HCT116 (cell line): ENCODE measurements at regions not wholly inside any gene's neighbourhood (a gene's known extent, or its start where the extent isn't known, plus 50 kb on each side); places are given as distances from the start of the nearest gene placed in this dataset.

Experiments
- ATAC-seq: fragments of 200-7000 bp; cut with Tn5 transposase; 2 replicates; pipeline ENCODE4 v1.9.1; 2020; ENCODE audit warnings: mild to moderate bottlenecking, moderate library complexity
- BruUV-seq: library from RNA; stranded (reverse); fragments of 400-500 nt; replicated peaks from 2 replicates; lab custom pipeline; 2021; lab: Mats Ljungman, UMichigan
- CTCF ChIA-PET: fragments of 300-600 bp; sonication (Branson Sonifier 250); formaldehyde crosslinking; loops from one replicate; lab custom pipeline; 2021; ENCODE audit warnings: antibody characterized with exemption; lab: Charles Lee
- POLR2A ChIA-PET: fragments of 300-600, 350-600 bp; sonication (Branson Sonifier 250); formaldehyde crosslinking; loops from one replicate; lab custom pipeline; 2021; ENCODE audit warnings: antibody characterized with exemption; lab: Charles Lee
- RAD21 ChIA-PET, 2 experiments: fragments of 300-600 bp; sonication (Branson Sonifier 250); formaldehyde crosslinking; loops; one replicate each; lab custom pipeline; 2023; ENCODE audit warnings: low total read pairs in 2 of 2; ENCODE audit not compliant: uncharacterized antibody in 2 of 2, unreplicated experiment in 2 of 2, low non-redundant PET in 1 of 2; lab: Charles Lee
- DNase-seq: peaks from one replicate; pipeline ENCODE4 v3.0.0-alpha.2; 2010; ENCODE audit warnings: low read depth, low spot score
- H2AFZ ChIP-seq: fragments of 200-600 bp; shearing (Covaris generic), sonication (generic); 2 replicates; pipeline ENCODE4 v1.6.1; 2017; ENCODE audit warnings: low read depth, mixed run types, mixed read lengths, antibody characterized with exemption, low read length; ENCODE audit not compliant: poor library complexity, severe bottlenecking
- H3K27ac ChIP-seq: 2 replicates; pipeline ENCODE4 v1.5.1; 2012; ENCODE audit warnings: low read depth, low read length
- H3K27me3 ChIP-seq: fragments of 200-600 bp; sonication (generic); 2 replicates; pipeline ENCODE4 v1.6.1; 2016; ENCODE audit warnings: mixed run types, low read length, mixed read lengths; ENCODE audit not compliant: insufficient read depth
- H3K36me3 ChIP-seq, 2 experiments: fragments of 200-500 bp in 1 of 2; fragments of 200-600 bp in 1 of 2; sonication (Bioruptor generic) in 1 of 2; sonication (generic) in 1 of 2; 2 replicates each; pipeline versions ENCODE4 v1.5.1 to v1.6.1; 2014 to 2016; ENCODE audit warnings: low read length in 2 of 2, inconsistent platforms in 1 of 2, mixed read lengths in 1 of 2, mixed run types in 1 of 2; ENCODE audit not compliant: insufficient read depth in 2 of 2, control insufficient read depth in 1 of 2
- H3K4me1 ChIP-seq, 2 experiments: fragments of 200-600 bp in 1 of 2; sonication (generic) in 1 of 2; 2 replicates each; pipeline versions ENCODE4 v1.5.1 to v1.6.1; 2012 to 2017; ENCODE audit warnings: low read length in 2 of 2, inconsistent platforms in 1 of 2, mild to moderate bottlenecking in 1 of 2, mixed read lengths in 1 of 2, mixed run types in 1 of 2, moderate library complexity in 1 of 2; ENCODE audit not compliant: insufficient read depth in 2 of 2, control insufficient read depth in 1 of 2
- H3K4me2 ChIP-seq: fragments of 200-600 bp; sonication (generic); 2 replicates; pipeline ENCODE4 v1.6.1; 2017; ENCODE audit warnings: mixed run types, low read length, mixed read lengths
- H3K4me3 ChIP-seq, 2 experiments: fragments of 200-600 bp in 1 of 2; sonication (generic) in 1 of 2; replicated peaks in 1 of 2; 2 replicates each; pipeline ENCODE4 v1.5.1; 2011 to 2016; ENCODE audit warnings: low read length in 2 of 2, control low read depth in 1 of 2, low read depth in 1 of 2, mild to moderate bottlenecking in 1 of 2, mixed read lengths in 1 of 2, mixed run types in 1 of 2
- H3K79me2 ChIP-seq: fragments of 200-600 bp; sonication (generic); 2 replicates; pipeline ENCODE4 v1.6.1; 2017; ENCODE audit warnings: mild to moderate bottlenecking, mixed run types, low read length, moderate library complexity, mixed read lengths; ENCODE audit not compliant: insufficient read depth
- H3K9ac ChIP-seq: fragments of 200-600 bp; sonication (generic); 2 replicates; pipeline ENCODE4 v1.6.1; 2016; ENCODE audit warnings: low read length, mixed read lengths
- H3K9me2 ChIP-seq: fragments of 200-600 bp; sonication (generic), shearing (Covaris generic); 2 replicates; pipeline ENCODE4 v1.6.1; 2017; ENCODE audit warnings: mixed run types, mild to moderate bottlenecking, moderate library complexity; ENCODE audit not compliant: insufficient read depth
- H3K9me3 ChIP-seq, 2 experiments: fragments of 200-500 bp in 1 of 2; fragments of 200-600 bp in 1 of 2; sonication (Bioruptor generic) in 1 of 2; sonication (generic) in 1 of 2; 2 replicates each; pipeline ENCODE4 v1.6.1; 2014 to 2017; ENCODE audit warnings: low read length in 2 of 2, mixed read lengths in 2 of 2, inconsistent platforms in 1 of 2, low read depth in 1 of 2, mild to moderate bottlenecking in 1 of 2, mixed run types in 1 of 2, moderate library complexity in 1 of 2; ENCODE audit not compliant: control insufficient read depth in 1 of 2, insufficient read depth in 1 of 2
- H4K20me1 ChIP-seq: fragments of 200-600 bp; sonication (generic), shearing (Covaris generic); 2 replicates; pipeline ENCODE4 v1.6.1; 2017; ENCODE audit warnings: mixed run types, mild to moderate bottlenecking, moderate library complexity; ENCODE audit not compliant: insufficient read depth
- CBX3 ChIP-seq: IDR thresholded peaks from 2 replicates; pipeline ENCODE4 v1.6.1; 2012; ENCODE audit warnings: low read depth
- CTCF ChIP-seq, 3 experiments: fragments of 200-600 bp in 1 of 3; sonication (generic) in 1 of 3; IDR thresholded peaks in 2 of 3; conservative IDR thresholded peaks in 1 of 3; 2 replicates each; pipeline ENCODE4 v1.5.1; 2012 to 2017; ENCODE audit warnings: low read depth in 2 of 3, low read length in 2 of 3, antibody characterized with exemption in 1 of 3, borderline replicate concordance in 1 of 3, control low read depth in 1 of 3, mild to moderate bottlenecking in 1 of 3, mixed read lengths in 1 of 3, mixed run types in 1 of 3, moderate library complexity in 1 of 3; ENCODE audit not compliant: insufficient read depth in 1 of 3
- EZH2phosphoT487 ChIP-seq: fragments of 200-600 bp; IDR thresholded peaks from 2 replicates; pipeline ENCODE4 v1.6.1; 2018; ENCODE audit warnings: antibody characterized with exemption, borderline replicate concordance
- FOSL1 ChIP-seq: IDR thresholded peaks from 2 replicates; pipeline ENCODE4 v1.6.1; 2012; ENCODE audit warnings: low read depth
- JUND ChIP-seq: IDR thresholded peaks from 2 replicates; pipeline ENCODE4 v1.6.1; 2012
- MAX ChIP-seq: IDR thresholded peaks from 2 replicates; pipeline ENCODE4 v1.6.1; 2012
- SP1 ChIP-seq: IDR thresholded peaks from 2 replicates; pipeline ENCODE4 v1.6.1; 2012; ENCODE audit warnings: low read depth
- SRF ChIP-seq: IDR thresholded peaks from 2 replicates; pipeline ENCODE4 v1.6.1; 2012; ENCODE audit warnings: low read depth
- intact Hi-C: fragments of 100-400 bp; cut with micrococcal nuclease; formaldehyde crosslinking; loops from 2 replicates; pipeline ENCODE4 v1.10.0; 2022

DNA sequence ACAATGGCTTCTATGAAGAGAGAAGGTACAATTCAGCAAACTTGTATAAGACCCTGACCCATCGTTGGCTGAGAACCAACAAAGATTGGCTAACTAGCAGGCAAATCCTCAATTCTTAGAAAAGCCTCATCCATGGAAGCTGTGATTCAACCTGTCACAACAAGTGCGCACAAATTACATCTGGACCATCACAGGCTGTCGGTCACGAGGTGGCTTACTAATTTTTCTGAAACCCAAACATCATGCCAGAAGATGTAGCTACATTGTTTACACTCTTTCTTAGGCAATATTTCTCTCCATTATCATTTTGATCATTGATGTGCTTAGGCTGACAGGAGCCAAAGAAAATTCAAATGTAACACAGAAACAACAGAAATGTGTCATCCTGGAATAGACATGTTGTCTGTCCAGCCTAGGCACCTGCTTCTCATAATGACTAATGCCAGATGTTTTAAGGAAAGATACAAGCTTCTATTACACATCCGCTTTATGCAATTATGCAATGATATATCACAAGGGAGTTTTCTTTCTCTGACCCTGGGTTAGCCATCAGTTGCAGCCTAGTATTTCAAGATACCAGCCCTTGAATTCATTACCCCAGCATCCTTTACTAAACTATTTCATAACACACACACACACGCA, 92.9 kb upstream of the DIO2 start:
- no peaks in the 10 kb centered on the region for H3K36me3 ChIP-seq
- no peak overlapping the region for H3K9ac ChIP-seq
- BruUV-seq: no TSS peak
- H3K4me2 ChIP-seq: no peak overlapping the region
- RAD21 ChIA-PET: no interaction called here
- intact Hi-C loops: no loop called here
- ATAC-seq (no peak), DNase-seq (no peak)
- H3K79me2 ChIP-seq: no peaks in the 10 kb centered on the region
- CTCF ChIA-PET: no interaction called here
- no peaks in the 10 kb centered on the region for H3K4me1 ChIP-seq
- H2AFZ ChIP-seq: no peak overlapping the region
- no peaks in the 10 kb centered on the region for H4K20me1 ChIP-seq
- no peaks in the 10 kb centered on the region for H3K9me2 ChIP-seq
- H3K27me3 ChIP-seq: no peaks in the 10 kb centered on the region
- no peaks in the 10 kb centered on the region for H3K9me3 ChIP-seq
- H3K27ac ChIP-seq: no peak overlapping the region
- no peak overlapping the region for H3K4me3 ChIP-seq
- POLR2A ChIA-PET: no interaction called here
- no peak for TF ChIP-seq CTCF (IDR thresholded peaks at IDR 0.05 in 2 of 3, conservative IDR thresholded peaks at IDR 0.05 in 1 of 3; ENCODE audit: borderline replicate concordance in 1 of 3, insufficient read depth in 1 of 3, low read depth in 2 of 3, low read length in 2 of 3)
- TF ChIP-seq EZH2phosphoT487: no peak

- Histone ChIP-seq H2AFZ (no peak overlapping the region), H3K79me2 (no peaks in the 10 kb centered on the region), H3K27ac (no peak overlapping the region), H3K4me1 (no peaks in the 10 kb centered on the region), H3K27me3 (no peaks in the 10 kb centered on the region), H3K4me2 (no peak overlapping the region), H3K4me3 (no peak overlapping the region), H3K9me2 (no peaks in the 10 kb centered on the region), H3K9ac (no peak overlapping the region), H3K9me3 (no peaks in the 10 kb centered on the region), H3K36me3 (no peaks in the 10 kb centered on the region), H4K20me1 (no peaks in the 10 kb centered on the region)
- ChIA-PET POLR2A (no interaction called here), RAD21 (no interaction called here), CTCF (no interaction called here)
- TF ChIP-seq JUND (no peak), SP1 (no peak), MAX (no peak), CBX3 (no peak), FOSL1 (no peak), SRF (no peak)
- DNase-seq (no peak), ATAC-seq (no peak)
- no TSS peak for BruUV-seq
- intact Hi-C loops: no loop called here
Observed at GRCh38 chr14:80300351-80300750, 89.0 kb upstream of the DIO2 start.
